ENCODE measurements at regions not wholly inside any gene's neighbourhood (a gene's known extent, or its start where the extent isn't known, plus 50 kb on each side); places are given as distances from the start of the nearest gene placed in this dataset.
"Not testable (repeated sequence)": the region's sequence is repeated elsewhere in the genome, so short reads cannot be mapped to it uniquely, and the experiment has no call there.

DNA sequence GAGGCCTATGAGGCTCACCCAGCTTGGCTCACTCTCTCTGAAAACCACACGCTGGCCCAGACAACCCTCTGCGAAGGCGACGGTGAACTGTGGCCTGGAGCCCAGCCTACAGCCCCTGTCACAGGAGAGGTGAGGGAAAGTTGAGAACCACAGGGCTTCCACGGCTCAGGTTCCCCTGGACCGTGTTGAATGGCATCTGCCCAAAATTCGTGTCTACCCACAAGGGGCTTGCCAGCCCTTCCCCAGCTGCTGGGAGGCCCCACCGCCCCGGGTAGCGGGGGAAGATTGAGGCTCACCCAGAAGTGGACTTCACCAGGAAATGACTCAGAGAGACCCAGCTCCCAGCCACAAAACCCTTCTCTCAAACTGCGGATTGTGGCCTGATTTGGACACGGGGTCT is 197.1 kb downstream of the CTTN start:
- no peak for DNase-seq

DNA sequence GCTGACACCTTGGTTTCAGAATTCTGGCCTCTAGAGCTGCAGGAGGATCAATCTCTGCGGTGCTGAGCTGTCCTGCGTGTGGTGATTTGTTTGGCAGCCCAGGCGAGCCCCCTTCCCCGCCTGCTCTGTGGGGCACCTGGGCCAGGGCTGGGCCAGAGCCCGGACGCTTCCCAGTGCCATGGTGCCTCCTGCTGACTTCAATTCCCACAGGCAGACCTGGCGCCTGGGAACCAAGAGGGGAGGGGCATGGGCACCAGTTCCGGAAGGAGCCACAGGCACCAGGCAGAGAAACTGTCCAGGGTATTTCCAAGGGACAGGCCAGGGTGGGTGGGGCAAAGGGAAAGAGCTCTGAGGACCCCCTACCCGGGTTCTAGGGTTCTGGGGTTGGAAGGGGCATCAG is 197.8 kb downstream of the CTTN start:
- DNase-seq: no peak

DNA sequence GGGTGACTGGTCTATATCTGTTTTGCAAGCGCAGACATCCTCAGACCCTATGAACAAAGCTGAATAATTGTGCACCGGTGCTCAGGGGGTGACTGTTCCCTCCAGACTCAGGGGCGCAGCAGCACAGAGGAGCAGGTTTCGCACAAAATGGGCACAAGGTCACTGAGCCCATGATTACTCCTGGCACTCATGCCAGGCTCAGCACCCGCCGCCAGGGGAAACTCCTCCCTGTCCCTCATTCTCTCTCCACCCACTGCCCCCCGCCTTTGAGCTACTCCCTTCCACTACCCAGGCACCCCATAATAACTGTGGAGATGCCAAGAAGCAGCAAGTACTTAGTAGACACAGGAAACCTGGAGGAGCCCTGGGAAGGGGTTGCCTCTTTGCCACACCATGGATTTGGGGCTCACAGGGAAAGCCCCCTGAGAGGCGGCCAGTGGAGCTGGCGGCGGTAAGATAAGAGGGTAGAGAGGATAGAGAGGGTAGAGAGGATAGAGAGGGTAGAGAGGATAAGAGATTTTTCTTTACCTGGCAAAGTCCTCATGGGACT is 198.8 kb downstream of the CTTN start:
- no peak for DNase-seq

DNA sequence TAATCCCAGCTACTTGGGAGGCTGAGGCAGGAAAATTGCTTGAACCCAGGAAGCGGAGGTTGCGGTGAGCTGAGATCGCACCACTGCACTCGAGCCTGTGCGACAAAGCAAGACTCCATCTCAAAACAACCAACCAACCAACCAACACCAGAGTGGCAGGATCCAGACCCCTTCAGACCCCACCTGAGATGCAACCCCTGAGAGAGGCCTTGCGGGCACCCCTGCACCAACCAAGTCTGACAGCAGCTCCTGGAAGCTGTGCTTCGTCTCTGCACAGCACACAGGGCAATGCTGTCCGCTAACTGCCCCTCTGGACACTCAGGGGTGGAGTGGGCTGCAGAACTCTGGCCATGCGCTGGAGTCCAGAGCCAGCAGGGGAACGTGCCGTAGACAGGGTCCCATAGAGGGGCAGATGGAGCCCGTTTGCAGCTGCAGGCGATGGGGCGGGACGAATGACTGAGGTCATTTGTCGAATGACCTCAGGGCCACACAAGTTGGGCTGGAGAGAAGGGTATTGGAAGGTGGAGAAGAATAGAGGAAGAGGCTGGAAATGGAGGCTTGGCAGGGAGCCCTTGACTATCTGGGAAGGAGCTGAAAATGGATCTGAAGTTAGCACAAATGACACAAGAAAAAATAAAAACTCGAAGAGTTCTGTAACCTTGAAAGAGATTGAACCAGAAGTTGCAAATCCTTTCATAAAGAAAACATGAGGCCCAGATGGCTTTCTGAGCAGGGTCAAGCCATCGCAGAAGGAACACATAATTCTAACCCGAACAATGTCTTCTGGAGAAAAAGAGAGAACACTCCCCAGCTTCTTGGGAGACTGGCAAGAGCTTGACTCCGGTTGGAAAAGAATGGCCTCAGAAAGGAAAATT is 199.7 kb downstream of the CTTN start:
- DNase-seq: no peak

DNA sequence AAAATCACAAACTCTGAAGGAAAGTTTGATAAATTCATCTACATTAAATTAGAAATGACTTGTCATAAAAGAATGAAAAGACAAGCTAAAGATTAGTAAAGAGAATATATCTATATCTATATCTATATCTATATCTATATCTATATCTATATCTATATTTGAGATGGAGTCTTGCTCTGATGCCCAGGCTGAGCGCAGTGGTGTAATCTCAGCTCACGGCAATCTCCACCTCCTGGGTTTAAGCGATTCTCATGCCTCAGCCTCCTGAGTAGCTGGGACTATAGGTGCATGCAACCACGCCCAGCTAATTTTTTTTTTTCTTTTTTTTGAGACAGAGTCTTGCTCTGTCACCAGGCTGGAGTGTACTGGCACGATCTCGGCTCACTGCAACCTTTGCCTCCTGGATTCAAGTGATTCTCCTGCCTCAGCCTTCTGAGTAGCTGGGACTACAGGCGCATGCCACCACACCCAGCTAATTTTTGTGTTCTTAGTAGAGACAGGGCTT is 202.6 kb downstream of the CTTN start:
- DNase-seq: not testable (repeated sequence)

DNA sequence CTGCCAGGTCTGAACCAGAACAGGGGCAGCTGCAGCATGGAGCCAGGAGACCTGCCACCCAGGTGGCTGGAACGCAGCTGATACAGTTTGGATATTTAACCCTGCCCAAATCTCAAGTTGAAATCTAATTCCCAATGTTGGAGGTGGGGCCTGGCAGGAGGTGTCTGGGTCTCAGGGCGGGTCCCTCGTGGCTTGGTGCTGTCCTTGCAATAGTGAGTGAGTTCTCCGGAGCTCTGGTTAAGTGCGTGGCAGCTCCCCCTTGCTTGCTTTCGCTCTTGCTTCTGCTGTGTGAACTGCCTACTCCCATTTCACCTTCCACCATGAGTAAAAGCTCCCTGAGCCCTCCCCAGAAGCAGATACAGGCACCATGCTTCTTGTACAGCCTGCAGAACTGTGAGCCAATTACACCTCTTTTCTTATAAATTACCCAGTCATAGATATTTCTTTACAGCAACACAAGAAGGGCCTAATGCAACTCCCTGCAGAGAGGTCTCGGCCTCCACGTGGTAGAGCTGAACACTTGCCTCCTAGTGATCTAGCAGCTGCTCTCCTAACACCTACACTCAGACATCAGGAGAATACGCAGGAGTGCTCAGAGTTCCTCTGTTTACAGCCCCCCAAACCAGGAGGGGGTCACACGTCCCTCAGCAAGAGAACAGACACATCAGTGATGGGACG is 203.7 kb downstream of the CTTN start:
- no peak for DNase-seq

DNA sequence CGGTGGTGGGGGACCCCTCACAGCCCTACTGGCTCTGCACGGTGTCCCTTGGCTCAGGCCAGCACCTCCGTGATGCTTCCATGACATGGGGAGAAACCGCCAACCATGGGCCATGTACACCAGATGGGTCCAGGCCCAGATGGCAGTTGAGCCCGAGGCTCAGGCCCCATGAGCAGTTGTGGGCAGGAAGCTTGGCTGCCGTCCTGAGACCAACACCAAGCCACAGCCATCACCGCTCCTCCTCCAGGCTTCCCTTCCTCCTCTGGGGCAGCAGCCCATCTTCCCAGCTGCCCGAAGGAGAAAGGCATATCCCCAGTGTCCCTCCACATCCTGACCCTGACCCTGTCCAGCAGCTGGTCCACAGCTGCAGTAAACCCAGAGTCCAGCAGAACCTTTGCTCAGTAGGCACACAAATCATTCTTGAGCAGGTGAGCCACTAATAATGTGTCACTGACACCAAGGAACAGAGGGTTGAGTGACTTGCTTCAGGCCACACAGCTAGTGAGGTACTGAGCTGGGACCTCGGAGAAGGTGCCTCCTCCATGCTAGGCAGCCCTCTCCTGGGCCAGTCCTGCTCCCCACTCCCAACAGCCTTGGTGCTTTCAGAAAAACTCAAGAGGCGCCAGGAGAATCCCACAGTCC is 204.9 kb downstream of the CTTN start:
- DNase-seq: no peak

DNA sequence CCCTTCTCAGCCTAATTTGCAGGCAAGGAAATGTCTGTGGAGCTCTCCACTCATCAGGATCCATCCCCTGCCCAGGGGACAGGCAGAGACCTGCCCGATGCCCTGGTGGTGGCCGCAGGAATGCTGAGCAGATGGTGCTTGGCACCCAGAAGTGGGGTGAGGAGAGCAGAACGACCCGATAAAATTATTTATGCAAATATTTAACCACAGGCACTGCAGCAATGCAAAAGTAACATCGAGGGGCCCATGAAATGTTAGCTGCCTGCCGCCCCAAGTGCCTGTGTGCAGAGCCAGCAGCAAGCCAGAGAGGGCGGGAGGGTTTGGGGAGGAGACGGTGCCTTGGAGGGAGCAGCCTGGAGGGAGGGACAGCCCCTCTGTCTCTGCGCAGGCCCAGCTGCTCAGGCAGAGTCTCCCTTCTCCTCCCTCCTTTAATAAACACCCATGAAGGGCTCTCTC is 205.5 kb downstream of the CTTN start:
- no peak for DNase-seq

DNA sequence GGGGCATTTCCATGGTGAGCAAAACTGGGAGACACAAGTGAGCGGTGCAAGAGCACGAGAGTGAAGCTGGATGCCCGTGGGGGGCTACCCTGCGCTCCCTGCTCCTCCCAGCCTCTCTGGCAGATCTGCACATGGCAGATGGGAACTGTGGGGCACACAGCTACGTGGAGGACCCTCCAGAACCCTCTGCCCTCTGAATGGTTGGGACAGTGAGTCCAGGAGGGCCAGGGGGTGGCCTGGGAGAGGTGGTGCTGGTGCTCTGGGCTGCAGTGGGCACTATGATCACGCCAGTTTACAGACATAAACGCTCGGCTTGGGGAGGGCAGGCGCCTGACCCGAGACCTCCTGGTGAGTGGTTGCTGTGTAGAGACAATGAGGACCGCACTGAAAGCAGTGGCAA is 205.9 kb downstream of the CTTN start:
- no peak for DNase-seq

DNA sequence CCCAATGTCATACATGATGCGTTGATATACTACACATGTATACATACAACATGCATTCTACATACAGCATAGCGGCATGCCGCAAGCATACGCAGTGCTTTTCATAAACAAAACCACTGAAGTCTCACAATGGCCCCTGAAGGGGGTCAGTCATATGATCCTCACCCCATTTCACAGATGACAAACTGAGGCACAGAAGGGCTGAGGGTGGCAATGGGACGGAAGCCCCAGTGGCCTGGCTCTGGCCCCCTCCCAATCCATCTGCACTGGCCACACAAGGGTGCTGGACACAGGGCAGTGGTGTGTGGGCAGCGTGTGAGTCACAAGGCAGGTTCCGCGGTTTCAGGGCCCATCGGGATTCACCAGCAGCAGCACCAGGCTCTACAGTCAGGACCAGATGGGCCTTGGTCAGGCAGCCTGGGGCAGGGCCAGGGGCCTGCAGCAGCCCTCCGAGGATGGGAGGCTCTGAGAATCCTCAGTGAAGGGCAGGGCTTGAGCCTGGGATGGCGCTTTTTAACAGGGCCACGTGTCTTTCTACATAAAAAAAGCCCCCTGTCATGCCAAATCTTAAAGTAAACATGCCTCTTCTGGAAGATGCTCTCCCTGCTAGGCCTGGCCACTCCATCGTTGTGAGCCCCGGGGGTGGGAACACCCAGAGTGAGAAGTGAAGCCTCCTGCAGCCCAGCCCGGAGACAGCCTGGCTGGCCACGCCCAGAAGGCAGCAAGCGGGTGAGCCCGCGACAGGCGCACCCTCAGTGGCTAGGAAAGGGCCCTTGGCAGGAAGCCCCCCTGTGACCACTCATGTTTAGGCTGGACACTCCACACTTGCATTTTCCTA is 206.5 kb downstream of the CTTN start:
- DNase-seq: no peak

DNA sequence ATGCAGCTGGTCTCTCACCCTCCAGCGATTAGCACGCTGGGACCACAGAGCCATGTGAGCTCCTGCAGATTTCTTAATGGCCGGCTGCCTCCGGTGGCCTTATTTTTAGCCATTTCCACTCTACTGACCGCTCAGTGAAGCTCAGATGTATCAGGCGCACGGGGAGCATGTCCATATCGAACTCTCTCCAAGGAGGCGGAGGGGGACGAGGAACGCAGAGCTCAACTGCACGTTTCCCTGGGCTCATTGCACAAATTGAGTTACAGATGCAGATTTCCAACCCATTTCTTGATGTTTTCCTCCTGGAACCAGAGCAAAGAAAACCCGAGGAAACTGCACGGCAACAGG is 207.1 kb downstream of the CTTN start:
- no peak for DNase-seq

DNA sequence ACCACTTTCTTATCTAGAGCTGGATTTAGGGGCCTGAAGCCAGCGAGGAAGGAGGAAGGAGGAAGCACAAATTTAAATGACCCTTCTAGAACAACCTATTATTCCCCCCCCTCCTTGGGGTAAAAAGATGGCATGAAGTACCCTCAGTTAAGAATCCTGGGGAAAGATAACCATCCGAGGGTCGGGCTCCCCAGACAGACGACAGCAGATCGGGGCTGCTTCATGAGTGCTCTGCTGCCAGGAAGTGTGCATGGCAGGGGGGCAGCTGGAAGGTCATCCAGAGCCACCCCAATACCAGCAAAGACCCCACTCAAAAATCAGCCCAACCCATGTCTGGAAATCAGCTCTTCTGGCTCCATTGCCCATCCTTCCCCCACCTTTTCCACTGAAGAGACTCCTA is 207.5 kb downstream of the CTTN start:
- no peak for DNase-seq

DNA sequence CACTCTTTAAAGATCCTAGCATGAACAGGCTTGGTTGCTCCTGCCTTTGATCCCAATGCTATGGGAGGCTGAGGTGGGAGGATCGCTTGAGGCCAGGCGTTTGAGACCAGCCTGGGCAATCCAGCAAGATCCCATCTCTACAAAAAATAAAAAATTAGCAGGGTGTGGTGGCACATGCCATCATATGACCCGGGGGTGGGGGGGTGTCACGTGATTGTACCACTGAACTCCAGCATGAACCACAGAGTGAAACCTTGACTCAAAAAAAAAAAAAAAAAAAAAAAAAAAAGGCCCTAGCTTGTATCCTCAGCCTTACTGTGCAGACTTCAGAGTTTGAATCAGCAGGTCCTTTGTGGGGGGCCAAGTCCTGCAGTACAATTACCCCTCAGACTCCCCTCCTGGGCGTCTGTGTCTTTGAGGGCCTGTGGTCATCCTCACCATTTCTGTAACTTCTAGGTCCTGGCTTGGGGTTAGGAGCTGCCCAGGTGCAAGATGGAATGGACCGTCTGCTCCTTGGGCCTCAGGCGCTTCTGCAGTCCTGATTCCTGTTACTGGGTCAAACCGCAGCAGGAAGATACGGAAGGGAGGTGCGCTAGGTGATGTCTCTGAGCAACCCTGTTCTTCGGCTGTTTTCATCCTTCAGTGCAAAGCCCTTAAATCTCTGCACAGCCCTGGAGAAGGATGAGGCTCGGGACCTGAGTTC is 208.1 kb downstream of the CTTN start:
- DNase-seq: no peak

DNA sequence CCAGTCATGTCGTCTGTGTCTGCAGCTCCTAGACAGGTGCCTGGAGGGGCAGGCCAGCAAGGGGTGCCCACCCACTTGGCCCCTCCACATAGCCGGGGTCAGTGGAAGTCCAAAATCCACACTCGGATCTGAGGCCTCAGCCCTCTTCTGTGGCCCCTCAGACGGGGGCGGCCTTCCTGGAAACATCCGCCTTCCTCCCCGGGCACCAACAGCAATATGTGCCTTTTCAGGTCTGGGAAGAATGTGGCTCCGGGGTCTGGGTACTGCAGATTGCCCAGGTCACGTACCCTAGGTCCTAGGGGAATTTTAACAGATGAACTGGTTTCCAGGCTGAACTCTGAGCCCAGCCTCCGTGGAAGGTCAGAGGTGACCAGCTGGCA is 208.6 kb downstream of the CTTN start:
- no peak for DNase-seq

DNA sequence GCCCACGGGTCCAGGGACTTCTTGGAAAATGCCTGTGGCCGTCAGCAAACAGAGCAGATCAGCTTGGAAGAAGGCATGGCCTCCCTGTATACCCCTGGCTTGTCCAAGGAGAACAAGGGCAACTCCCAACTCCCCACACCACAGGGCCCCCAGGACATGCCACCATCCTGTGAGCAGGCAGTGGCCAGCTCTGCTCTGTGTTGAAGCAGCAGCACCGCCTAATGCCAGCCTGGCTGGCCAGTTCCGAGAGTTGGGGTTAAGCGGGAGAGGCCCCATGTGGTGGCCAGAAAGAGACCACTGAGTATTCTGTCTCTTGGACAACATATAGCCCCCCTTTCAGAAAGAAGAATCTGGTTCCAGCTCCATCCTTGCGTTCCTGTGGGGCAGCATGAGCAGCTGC is 209.2 kb downstream of the CTTN start:
- DNase-seq: no peak

DNA sequence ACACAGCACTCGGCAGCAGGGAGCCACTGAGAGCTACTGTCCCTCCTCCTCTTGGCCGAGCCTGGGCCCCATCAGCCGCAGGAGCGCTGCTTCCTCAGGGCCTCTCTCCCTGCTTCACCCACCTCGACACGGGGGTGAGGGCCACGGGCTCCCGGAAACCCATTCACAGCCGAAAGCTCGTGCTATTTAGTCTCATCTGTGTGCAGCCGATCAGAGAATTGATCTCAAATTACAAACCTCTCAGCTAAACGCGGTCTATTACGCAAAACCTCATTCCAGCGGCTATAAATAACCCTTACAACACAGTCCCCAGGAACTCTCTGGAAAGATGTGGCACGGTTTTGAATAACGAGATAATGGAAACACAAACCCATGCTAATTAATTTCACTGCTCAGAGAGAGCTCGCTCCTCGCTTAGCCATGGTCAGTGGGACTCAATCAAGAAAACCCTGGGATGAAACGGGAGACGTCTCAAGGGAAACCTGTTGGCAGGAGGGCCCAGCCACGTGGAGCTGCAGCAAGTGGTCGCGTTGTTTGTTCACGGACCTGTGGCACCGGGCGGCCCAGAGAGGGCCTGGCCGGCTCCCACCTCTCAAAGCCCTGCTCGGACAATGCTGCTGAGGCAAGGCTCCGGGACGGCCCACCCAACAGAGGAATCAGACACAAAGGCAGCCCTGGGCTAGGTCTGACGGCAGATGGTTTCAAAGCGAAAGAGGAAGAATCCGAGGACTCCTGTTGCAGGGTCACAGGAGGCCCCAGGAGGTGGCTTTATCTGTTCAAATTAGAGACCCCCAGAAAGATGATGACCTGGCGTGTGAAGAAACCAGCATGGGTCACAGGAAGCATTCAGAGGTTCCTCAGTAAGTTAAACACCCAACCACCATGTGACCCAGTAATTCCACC is 210.5 kb downstream of the CTTN start:
- DNase-seq: no peak

DNA sequence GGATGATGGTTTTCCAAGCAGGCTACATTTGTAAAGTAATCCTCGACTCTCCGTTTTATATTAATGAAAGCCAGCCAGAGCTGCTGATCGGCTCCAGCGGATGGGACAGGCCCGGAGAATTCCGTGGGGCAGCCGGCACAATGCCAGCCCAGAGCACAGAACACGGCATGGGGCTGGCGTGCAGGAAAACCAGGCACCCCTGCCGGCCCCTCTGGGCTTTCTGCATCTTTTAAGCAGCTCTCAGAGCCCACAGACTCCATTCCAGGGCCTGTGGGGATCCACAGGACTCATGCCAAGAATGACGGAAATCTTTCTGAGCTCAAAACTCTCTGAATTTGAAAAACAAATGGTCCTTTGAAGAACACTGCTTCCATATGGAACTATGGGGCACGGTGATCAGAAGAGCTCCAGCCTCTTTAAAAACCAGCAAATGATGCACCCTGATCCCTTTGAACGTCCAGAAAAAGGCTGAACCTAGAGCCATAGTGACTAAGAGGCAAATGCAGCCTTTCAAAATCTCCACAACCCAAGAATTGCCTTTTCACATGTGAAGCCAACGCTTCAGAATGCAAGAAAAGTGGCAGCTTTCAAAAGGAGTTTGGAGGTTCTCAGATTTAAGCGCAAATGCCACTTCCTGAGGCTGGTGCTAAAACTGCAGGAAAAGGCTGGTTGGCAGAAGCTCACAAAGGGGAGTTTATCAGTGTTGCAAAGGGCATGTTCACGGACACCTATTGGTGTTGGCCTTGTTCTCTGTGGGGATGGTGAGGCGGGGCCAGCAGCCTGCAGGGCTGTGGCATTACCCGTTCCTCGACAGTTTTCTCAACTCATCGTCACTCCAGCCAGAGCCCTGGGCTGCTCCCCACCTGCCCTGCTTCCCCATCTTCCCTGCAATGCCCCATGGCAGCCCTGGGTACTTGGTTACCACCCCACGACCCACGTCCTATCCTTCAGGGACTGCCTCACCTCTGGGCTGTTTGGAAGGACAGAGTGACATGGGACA is 212.5 kb downstream of the CTTN start:
- DNase-seq: no peak

DNA sequence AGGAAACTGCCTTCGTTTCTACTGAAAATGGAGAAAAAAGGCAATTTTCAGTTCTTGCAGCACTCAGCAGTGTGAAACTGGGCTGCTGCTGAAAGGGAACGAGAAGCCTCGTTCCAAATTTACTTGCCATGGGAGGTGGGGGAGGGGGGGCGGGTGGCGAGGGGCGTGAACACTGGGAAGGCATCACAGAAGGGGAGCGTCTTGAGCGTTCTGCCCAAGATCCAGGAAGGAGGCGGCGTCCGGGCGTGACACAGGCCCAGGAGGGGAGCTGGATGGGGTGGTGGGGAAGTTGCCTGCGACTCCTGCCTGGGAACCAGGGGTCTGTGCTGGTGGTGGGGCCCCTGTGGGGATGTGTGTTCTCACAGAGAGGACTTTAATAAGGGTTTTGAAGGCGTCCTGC is 213.5 kb downstream of the CTTN start:
- DNase-seq: no peak

DNA sequence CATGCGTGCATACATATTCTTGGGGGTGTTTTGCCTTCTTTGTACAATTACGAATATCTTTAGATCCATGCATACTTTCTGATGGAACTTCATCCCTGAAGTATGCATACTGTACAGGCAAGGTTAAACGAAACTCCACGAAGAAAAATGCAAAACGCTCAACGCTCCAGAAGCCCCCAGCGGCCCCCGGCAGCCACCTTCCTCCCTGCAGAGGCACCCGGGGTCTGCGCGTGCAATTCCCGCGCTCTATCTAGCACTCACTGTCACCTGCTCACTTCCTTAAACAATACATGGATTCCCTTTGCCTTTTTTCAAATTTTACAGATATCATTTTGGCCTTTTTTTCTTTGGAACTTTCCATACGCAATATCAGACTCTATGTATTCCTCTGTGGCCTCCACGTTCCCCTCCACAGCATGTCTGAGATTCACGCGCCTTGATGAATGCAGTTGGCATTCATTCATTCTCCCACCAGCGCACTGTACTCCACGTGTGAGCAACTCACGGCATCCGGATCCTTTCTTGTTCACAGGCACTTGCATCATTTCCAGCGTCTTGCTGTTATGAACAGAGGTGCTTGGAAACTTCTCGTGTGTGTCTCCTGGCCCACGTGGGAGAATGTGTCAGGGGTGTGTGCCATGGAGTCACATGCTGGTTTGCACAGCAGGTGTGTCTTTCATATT is 214.3 kb downstream of the CTTN start:
- DNase-seq: no peak
